ENCODE measurements at regions not wholly inside any gene's neighbourhood (a gene's known extent, or its start where the extent isn't known, plus 50 kb on each side); places are given as distances from the start of the nearest gene placed in this dataset.

GRCh38 chr11:45393826-45394225 lies 107.7 kb upstream of the SYT13 start:
- TF ChIP-seq GATA2 (CRISPR knock-in tag; IDR thresholded peaks at IDR 0.05), result no peak
- TF ChIP-seq GABPA (IDR thresholded peaks at IDR 0.05; ENCODE audit: low read depth), result no peak
- TF ChIP-seq USF2 (IDR thresholded peaks at IDR 0.05; ENCODE audit: borderline replicate concordance, low read depth, low read length), result no peak
- no peak for TF ChIP-seq EZH2phosphoT487 (IDR thresholded peaks at IDR 0.05; ENCODE audit: borderline replicate concordance, low read depth)
- TF ChIP-seq TEAD4 (IDR thresholded peaks at IDR 0.05; ENCODE audit: borderline replicate concordance, insufficient read depth), result no peak
- no peak for TF ChIP-seq USF1 (IDR thresholded peaks at IDR 0.05; ENCODE audit: borderline replicate concordance, low read depth)
- TF ChIP-seq CTCF (IDR thresholded peaks at IDR 0.05), result no peak
- TF ChIP-seq RFX5 (IDR thresholded peaks at IDR 0.05; ENCODE audit: low read length), result no peak
- no peak for TF ChIP-seq NRF1 (IDR thresholded peaks at IDR 0.05; ENCODE audit: low read depth, low read length)
- TF ChIP-seq PBX3 (IDR thresholded peaks at IDR 0.05), result no peak
